HFFc6 (cell line): ENCODE measurements at regions not wholly inside any gene's neighbourhood (a gene's known extent, or its start where the extent isn't known, plus 50 kb on each side); places are given as distances from the start of the nearest gene placed in this dataset.

Source experiments
- DNase-seq: peaks from one replicate; pipeline ENCODE4 v3.0.0-alpha.2; 2018
- H3K27ac Mint-ChIP-seq: 2 replicates; pipeline ENCODE4 v1.8.0; 2020; ENCODE audit warnings: mild to moderate bottlenecking, mixed read lengths
- H3K27me3 Mint-ChIP-seq: 2 replicates; pipeline ENCODE4 v1.8.0; 2021; ENCODE audit warnings: mild to moderate bottlenecking, moderate library complexity, mixed read lengths; ENCODE audit not compliant: insufficient read depth
- H3K36me3 Mint-ChIP-seq: 2 replicates; pipeline ENCODE4 v1.8.0; 2021; ENCODE audit warnings: low read depth, mixed read lengths
- H3K4me1 Mint-ChIP-seq: 2 replicates; pipeline ENCODE4 v1.8.0; 2020; ENCODE audit warnings: low read depth, mixed read lengths
- H3K4me3 Mint-ChIP-seq: 2 replicates; pipeline ENCODE4 v1.8.0; 2020; ENCODE audit warnings: mild to moderate bottlenecking, moderate library complexity, mixed read lengths
- H3K9me3 Mint-ChIP-seq: 2 replicates; pipeline ENCODE4 v1.8.0; 2020; ENCODE audit warnings: mild to moderate bottlenecking, mixed read lengths
- TF ChIP-seq, protein P1 (sequence below): fragments of 200-600 bp; sonication (generic); IDR thresholded peaks from 2 replicates; pipeline ENCODE4 v1.5.0; 2021; ENCODE audit warnings: antibody characterized with exemption, mild to moderate bottlenecking

DNA sequence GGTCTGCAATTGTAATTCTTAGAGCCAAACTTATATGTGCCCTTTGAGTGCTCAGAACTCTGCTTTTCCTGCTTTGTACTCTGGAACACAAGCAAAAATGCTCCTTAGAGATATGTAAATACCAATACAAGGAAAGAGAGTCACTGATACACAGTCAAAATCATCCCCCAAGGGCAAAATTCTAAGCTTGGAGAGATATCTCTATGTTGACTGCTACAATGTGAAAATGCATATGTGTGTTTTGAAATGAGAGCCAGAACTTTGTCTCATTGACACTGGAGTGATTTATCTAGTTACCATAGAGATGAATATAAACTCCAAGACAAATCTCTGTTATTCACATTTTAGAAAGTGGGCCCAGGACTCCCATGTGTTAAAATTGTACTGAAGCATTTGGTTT lies 494.8 kb upstream of the SLITRK1 start:
- H3K27me3 Mint-ChIP-seq = no peaks in the 10 kb centered on the region
- TF ChIP-seq, protein P1, sequence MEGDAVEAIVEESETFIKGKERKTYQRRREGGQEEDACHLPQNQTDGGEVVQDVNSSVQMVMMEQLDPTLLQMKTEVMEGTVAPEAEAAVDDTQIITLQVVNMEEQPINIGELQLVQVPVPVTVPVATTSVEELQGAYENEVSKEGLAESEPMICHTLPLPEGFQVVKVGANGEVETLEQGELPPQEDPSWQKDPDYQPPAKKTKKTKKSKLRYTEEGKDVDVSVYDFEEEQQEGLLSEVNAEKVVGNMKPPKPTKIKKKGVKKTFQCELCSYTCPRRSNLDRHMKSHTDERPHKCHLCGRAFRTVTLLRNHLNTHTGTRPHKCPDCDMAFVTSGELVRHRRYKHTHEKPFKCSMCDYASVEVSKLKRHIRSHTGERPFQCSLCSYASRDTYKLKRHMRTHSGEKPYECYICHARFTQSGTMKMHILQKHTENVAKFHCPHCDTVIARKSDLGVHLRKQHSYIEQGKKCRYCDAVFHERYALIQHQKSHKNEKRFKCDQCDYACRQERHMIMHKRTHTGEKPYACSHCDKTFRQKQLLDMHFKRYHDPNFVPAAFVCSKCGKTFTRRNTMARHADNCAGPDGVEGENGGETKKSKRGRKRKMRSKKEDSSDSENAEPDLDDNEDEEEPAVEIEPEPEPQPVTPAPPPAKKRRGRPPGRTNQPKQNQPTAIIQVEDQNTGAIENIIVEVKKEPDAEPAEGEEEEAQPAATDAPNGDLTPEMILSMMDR = no peak
- H3K27ac Mint-ChIP-seq = peak overlapping the region; percentile 82
- peaks cover 27% of the 10 kb centered on the region for H3K36me3 Mint-ChIP-seq
- peaks cover 74% of the 10 kb centered on the region for H3K4me1 Mint-ChIP-seq
- no peaks in the 10 kb centered on the region for H3K9me3 Mint-ChIP-seq
- DNase-seq = no peak
- peak overlapping the region; percentile 39; the same call in 1 of the 2 replicates for H3K4me3 Mint-ChIP-seq

DNA sequence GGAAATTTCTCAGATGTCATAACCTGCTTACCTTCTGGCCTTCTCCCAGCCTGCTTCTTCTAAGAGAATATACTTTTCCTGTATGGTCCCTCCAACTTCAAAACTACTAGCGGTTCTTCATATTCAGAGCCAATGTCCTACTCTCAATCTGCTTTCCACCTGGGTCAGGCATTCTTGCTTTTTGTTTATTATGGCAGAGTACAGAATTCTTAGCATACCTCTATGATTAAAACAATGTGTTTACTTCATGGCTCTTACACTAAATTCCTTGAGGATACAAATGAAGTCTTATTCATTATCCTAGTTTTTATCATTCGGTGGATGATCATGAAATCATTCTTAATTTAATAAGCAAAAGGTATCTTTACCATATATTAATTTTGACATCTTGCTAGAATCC lies 484.2 kb upstream of the SLITRK1 start:
- Mint-ChIP-seq H3K27me3 (no peaks in the 10 kb centered on the region), H3K4me1 (peaks cover 73% of the 10 kb centered on the region), H3K4me3 (peak overlapping the region; percentile 60), H3K9me3 (no peaks in the 10 kb centered on the region), H3K36me3 (peaks cover 6% of the 10 kb centered on the region; the same call in 1 of the 2 replicates), H3K27ac (peak overlapping the region; percentile 8; the same call in 1 of the 2 replicates)
- TF ChIP-seq, protein P1 = no peak
- no peak for DNase-seq

DNA sequence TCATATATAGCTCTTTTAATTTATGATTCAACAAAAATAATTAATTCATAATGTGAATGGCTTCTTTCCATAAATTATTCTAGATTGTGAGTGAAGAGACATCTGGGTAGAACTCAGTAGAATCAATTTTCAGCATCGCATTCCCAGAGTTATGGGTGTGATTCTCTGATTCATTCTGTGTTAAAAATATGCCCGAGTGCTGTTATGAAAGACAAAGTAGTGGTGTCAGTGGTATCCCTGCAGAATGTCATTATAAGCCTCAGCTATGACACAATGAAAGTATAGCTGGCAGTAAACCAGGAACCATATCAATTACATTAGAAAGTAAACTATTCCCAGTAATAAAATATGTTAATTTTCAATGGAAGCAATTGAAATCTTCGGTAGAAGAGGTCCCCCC lies 480.5 kb upstream of the SLITRK1 start:
- no peak overlapping the region for H3K27ac Mint-ChIP-seq

DNA sequence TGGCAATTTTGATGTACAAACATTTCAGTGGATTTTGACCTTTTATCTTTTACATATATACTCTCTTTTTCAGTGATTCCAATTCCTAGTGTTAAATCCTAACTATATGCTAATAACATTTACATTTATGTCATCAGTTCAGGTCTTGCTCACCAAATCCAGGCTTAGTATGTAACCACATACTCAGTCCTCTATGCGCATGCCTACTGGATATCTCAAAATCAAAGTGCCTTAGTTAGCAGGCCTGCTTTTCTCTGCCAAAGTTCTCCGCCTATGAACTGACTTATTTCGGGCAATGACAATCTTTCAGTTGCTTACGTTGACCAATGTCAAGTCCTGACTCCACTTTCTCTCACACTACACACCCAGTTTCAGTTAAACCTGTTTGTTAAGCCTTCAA lies 478.5 kb upstream of the SLITRK1 start:
- Mint-ChIP-seq H3K27me3 (no peaks in the 10 kb centered on the region), H3K4me3 (no peak overlapping the region), H3K4me1 (peaks cover 95% of the 10 kb centered on the region), H3K36me3 (no peaks in the 10 kb centered on the region), H3K9me3 (no peaks in the 10 kb centered on the region), H3K27ac (peak overlapping the region; percentile 28; the same call in 1 of the 2 replicates)
- TF ChIP-seq, protein P1 = no peak
- DNase-seq = no peak

More for the DNA sequence above, 480.5 kb upstream of the SLITRK1 start:
- TF ChIP-seq, protein P1 = no peak
- no peaks in the 10 kb centered on the region for H3K9me3 Mint-ChIP-seq
- no peak overlapping the region for H3K4me3 Mint-ChIP-seq
- peaks cover 95% of the 10 kb centered on the region for H3K4me1 Mint-ChIP-seq
- H3K36me3 Mint-ChIP-seq = no peaks in the 10 kb centered on the region
- peak; percentile 60 for DNase-seq
- no peaks in the 10 kb centered on the region for H3K27me3 Mint-ChIP-seq

DNA sequence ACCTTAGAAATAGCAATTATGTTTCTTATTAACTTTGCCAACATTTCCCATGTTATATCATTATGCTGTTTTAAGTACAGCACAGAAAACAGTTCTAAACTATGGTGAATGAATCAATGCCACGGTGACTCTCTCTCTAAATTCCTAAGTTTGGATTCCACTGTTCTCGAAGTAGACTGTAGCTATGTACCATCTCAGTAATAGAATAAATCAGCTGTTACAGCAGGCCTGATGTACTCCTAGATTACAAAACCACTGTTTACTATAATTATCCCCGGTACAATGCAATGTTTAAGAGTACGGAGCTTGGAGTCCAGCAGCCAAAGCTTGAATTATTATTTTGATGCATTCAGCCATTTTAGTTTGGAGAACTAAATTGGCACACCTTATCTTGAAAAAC lies 476.3 kb upstream of the SLITRK1 start:
- TF ChIP-seq, protein P1 = no peak
- DNase-seq = peak; percentile 41
- peaks cover under 1% of the 10 kb centered on the region; the same call in 1 of the 2 replicates for H3K36me3 Mint-ChIP-seq
- peaks cover 82% of the 10 kb centered on the region for H3K4me1 Mint-ChIP-seq
- H3K27me3 Mint-ChIP-seq = no peaks in the 10 kb centered on the region; the same call in 1 of the 2 replicates
- H3K4me3 Mint-ChIP-seq = peak overlapping the region; percentile 1; the same call in 1 of the 2 replicates
- peak overlapping the region; percentile 74 for H3K27ac Mint-ChIP-seq
- no peaks in the 10 kb centered on the region for H3K9me3 Mint-ChIP-seq
